ENCODE measurements at regions not wholly inside any gene's neighbourhood (a gene's known extent, or its start where the extent isn't known, plus 50 kb on each side); places are given as distances from the start of the nearest gene placed in this dataset.

GRCh38 chr3:152733584-152734119, 101.3 kb upstream of the P2RY1 start:
- TF ChIP-seq POLR2A (IDR thresholded peaks at IDR 0.05) (no peak), CTCF (IDR thresholded peaks at IDR 0.05) (no peak)
